ENCODE measurements at regions not wholly inside any gene's neighbourhood (a gene's known extent, or its start where the extent isn't known, plus 50 kb on each side); places are given as distances from the start of the nearest gene placed in this dataset.

- Histone ChIP-seq H3K9me3 (ENCODE audit: low read length) (no peaks in the 10 kb centered on the region), H3F3A (ENCODE audit: insufficient read depth, low read length) (no peaks in the 10 kb centered on the region), H3K4me1 (ENCODE audit: insufficient read depth, low read length, severe bottlenecking) (no peaks in the 10 kb centered on the region), H3K79me2 (ENCODE audit: insufficient read depth, low read length) (no peaks in the 10 kb centered on the region), H3K27ac (ENCODE audit: low read depth, low read length, poor library complexity, severe bottlenecking) (no peak overlapping the region), H3K36me3 (ENCODE audit: insufficient read depth, low read length) (no peaks in the 10 kb centered on the region), H3K4me3 (ENCODE audit: low read depth, low read length, poor library complexity, severe bottlenecking) (no peak overlapping the region), H3K9ac (ENCODE audit: low read length) (no peak overlapping the region), H2AFZ (ENCODE audit: low read length) (no peak overlapping the region), H3K4me2 (ENCODE audit: low read length) (no peak overlapping the region), H3K9me2 (ENCODE audit: low read depth, low read length) (no peaks in the 10 kb centered on the region), H4K20me1 (ENCODE audit: insufficient read depth, low read length) (no peaks in the 10 kb centered on the region), H3K27me3 (ENCODE audit: insufficient read depth, low read length) (0 out of 2 replicates have a peak, but pooled peaks cover 7% of the 10 kb centered on the region)
- TF ChIP-seq, protein P1, sequence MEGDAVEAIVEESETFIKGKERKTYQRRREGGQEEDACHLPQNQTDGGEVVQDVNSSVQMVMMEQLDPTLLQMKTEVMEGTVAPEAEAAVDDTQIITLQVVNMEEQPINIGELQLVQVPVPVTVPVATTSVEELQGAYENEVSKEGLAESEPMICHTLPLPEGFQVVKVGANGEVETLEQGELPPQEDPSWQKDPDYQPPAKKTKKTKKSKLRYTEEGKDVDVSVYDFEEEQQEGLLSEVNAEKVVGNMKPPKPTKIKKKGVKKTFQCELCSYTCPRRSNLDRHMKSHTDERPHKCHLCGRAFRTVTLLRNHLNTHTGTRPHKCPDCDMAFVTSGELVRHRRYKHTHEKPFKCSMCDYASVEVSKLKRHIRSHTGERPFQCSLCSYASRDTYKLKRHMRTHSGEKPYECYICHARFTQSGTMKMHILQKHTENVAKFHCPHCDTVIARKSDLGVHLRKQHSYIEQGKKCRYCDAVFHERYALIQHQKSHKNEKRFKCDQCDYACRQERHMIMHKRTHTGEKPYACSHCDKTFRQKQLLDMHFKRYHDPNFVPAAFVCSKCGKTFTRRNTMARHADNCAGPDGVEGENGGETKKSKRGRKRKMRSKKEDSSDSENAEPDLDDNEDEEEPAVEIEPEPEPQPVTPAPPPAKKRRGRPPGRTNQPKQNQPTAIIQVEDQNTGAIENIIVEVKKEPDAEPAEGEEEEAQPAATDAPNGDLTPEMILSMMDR (IDR thresholded peaks at IDR 0.05; ENCODE audit: low read length) = no peak
- TF ChIP-seq EZH2 (IDR thresholded peaks at IDR 0.05; ENCODE audit: borderline replicate concordance, low read length) = no peak
These were observed 96.9 kb upstream of the HABP2 start for GRCh38 chr10:113455947-113456346.

DNA sequence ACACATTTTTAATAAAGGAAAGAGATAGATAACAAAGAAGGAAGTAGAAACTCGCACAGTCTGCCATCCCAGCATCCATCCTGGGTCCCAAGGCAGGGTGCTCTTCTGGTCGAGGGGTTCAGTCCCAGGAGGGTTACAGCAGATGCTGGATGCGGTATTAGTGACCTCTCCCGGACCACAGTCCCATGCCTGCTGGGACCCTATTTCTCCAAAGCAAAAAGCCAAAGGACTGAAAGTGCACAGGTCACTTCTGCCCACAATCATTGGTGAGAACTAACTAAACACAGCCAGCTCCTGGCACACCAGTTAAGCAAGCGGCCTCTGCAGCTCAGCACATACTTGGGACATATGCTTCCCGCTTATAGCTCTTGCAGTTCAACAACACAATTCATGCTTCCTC lies 96.1 kb upstream of the HABP2 start:
- no peak overlapping the region for H3K4me3 ChIP-seq (ENCODE audit: low read depth, low read length, poor library complexity, severe bottlenecking)
- H3K36me3 ChIP-seq (ENCODE audit: insufficient read depth, low read length) = no peaks in the 10 kb centered on the region
- no peak overlapping the region for H3K4me2 ChIP-seq (ENCODE audit: low read length)
- no peaks in the 10 kb centered on the region for H3K4me1 ChIP-seq (ENCODE audit: insufficient read depth, low read length, severe bottlenecking)
- no peak for TF ChIP-seq EZH2 (IDR thresholded peaks at IDR 0.05; ENCODE audit: borderline replicate concordance, low read length)
- TF ChIP-seq, protein P1 (IDR thresholded peaks at IDR 0.05; ENCODE audit: low read length) = no peak
- H3F3A ChIP-seq (ENCODE audit: insufficient read depth, low read length) = no peaks in the 10 kb centered on the region
- H4K20me1 ChIP-seq (ENCODE audit: insufficient read depth, low read length) = no peaks in the 10 kb centered on the region
- H3K9ac ChIP-seq (ENCODE audit: low read length) = no peak overlapping the region
- H3K27ac ChIP-seq (ENCODE audit: low read depth, low read length, poor library complexity, severe bottlenecking) = no peak overlapping the region
- 0 out of 2 replicates have a peak, but pooled peaks cover 7% of the 10 kb centered on the region for H3K27me3 ChIP-seq (ENCODE audit: insufficient read depth, low read length)
- H3K79me2 ChIP-seq (ENCODE audit: insufficient read depth, low read length) = no peaks in the 10 kb centered on the region
- no peaks in the 10 kb centered on the region for H3K9me2 ChIP-seq (ENCODE audit: low read depth, low read length)
- H3K9me3 ChIP-seq (ENCODE audit: low read length) = no peaks in the 10 kb centered on the region
- H2AFZ ChIP-seq (ENCODE audit: low read length) = no peak overlapping the region

DNA sequence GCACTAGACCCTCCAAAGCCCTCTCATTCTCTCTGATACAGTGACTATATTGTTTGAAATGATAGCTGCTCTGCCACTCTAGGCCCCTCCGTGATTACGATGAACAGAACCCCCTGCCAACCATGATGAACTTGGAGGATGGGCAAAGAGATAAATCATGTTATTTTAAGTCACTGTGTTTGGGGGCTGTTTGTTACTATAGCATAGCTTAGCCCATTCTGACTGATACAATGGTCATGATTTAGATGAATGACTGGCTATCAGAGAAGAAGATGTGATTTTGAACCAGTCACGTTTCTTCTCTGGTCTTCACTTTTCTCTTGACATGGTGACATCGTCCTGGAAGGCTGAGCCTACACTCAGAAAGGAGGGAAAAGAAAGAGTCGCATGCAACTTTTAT lies 95.4 kb upstream of the HABP2 start:
- Histone ChIP-seq H3K4me3 (ENCODE audit: low read depth, low read length, poor library complexity, severe bottlenecking) (no peak overlapping the region), H3K27me3 (ENCODE audit: insufficient read depth, low read length) (0 out of 2 replicates have a peak, but pooled peaks cover 7% of the 10 kb centered on the region)
- TF ChIP-seq EZH2 (IDR thresholded peaks at IDR 0.05; ENCODE audit: borderline replicate concordance, low read length) = no peak
- TF ChIP-seq, protein P1 (IDR thresholded peaks at IDR 0.05; ENCODE audit: low read length) = no peak

More for the DNA sequence above, 95.4 kb upstream of the HABP2 start:
- Histone ChIP-seq H3K79me2 (ENCODE audit: insufficient read depth, low read length) (no peaks in the 10 kb centered on the region), H3K9me3 (ENCODE audit: low read length) (no peaks in the 10 kb centered on the region), H3K4me2 (ENCODE audit: low read length) (no peak overlapping the region), H4K20me1 (ENCODE audit: insufficient read depth, low read length) (no peaks in the 10 kb centered on the region), H3K9ac (ENCODE audit: low read length) (no peak overlapping the region), H2AFZ (ENCODE audit: low read length) (no peak overlapping the region), H3K36me3 (ENCODE audit: insufficient read depth, low read length) (no peaks in the 10 kb centered on the region), H3K4me1 (ENCODE audit: insufficient read depth, low read length, severe bottlenecking) (no peaks in the 10 kb centered on the region), H3F3A (ENCODE audit: insufficient read depth, low read length) (no peaks in the 10 kb centered on the region), H3K9me2 (ENCODE audit: low read depth, low read length) (no peaks in the 10 kb centered on the region), H3K27ac (ENCODE audit: low read depth, low read length, poor library complexity, severe bottlenecking) (no peak overlapping the region)

All from OCI-LY1 (cell line).